ENCODE measurements at regions not wholly inside any gene's neighbourhood (a gene's known extent, or its start where the extent isn't known, plus 50 kb on each side); places are given as distances from the start of the nearest gene placed in this dataset.

DNA sequence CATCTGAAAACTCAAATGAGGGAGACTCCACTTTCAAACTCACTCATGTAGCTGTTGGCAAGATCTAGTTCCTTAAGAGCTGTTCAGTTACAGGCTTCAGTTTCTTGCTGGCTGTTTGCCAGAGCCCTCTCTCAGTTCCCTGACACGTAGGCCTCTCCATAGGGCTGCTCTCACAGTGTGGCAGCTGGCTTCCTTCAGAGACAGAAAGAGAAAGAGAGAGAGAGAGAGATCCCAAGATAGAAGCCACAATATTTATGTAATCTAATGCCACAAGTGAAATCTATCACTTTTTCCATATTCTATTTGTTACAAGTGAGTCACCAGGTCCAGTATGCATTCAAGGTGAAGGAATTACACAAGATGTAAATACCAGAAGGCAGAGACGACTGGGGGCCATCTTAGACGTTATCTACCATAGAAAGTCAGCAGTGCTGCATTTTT, 168.8 kb downstream of the RCN1 start:
- Histone ChIP-seq H3F3A (replicated peaks; ENCODE audit: insufficient read depth) (no peaks in the 10 kb centered on the region), H3K27me3 (ENCODE audit: insufficient read depth) (peaks cover 19% of the 10 kb centered on the region; the same call in 1 of the 2 replicates), H3K9ac (no peak overlapping the region), H3K36me3 (replicated peaks in 1 of 2; ENCODE audit: control insufficient read depth in 1 of 2, insufficient read depth in 2 of 2, low read length in 1 of 2) (no peaks in the 10 kb centered on the region), H3K4me3 (ENCODE audit: low read depth in 2 of 2, low read length in 1 of 2) (no peak overlapping the region), H3K27ac (ENCODE audit: low read depth in 2 of 2, low read length in 1 of 2) (no peak overlapping the region), H4K20me1 (ENCODE audit: insufficient read depth) (no peaks in the 10 kb centered on the region), H3K4me1 (ENCODE audit: control insufficient read depth in 1 of 2, insufficient read depth in 2 of 2, low read depth in 1 of 2, low read length in 1 of 2) (peaks cover 3 to 7% of the 10 kb centered on the region in 2 experiments; a peak in 2 of 4 replicates), H3K9me2 (no peaks in the 10 kb centered on the region), H3K79me2 (ENCODE audit: insufficient read depth) (no peaks in the 10 kb centered on the region), H3K4me2 (no peak overlapping the region), H2AFZ (ENCODE audit: low read depth) (no peak overlapping the region), H3K9me3 (no peaks in the 10 kb centered on the region)
- WGBS (ENCODE audit: low lambda C conversion rate): 0% methylated on average over 3 of the region's 3 CpGs
- POLR2A ChIA-PET: no interaction called here
- CTCF ChIA-PET: no interaction called here
- no peak for DNase-seq
- TF ChIP-seq TEAD4 (IDR thresholded peaks at IDR 0.05; ENCODE audit: borderline replicate concordance, insufficient read depth) (no peak), GABPA (IDR thresholded peaks at IDR 0.05; ENCODE audit: low read depth) (no peak), NFIC (IDR thresholded peaks at IDR 0.05; ENCODE audit: borderline replicate concordance) (no peak), USF2 (IDR thresholded peaks at IDR 0.05; ENCODE audit: borderline replicate concordance, low read depth, low read length) (no peak), EZH2phosphoT487 (IDR thresholded peaks at IDR 0.05; ENCODE audit: borderline replicate concordance, low read depth) (no peak), ELF1 (IDR thresholded peaks at IDR 0.05) (no peak), YY1 (IDR thresholded peaks at IDR 0.05; ENCODE audit: low read depth) (no peak), ZBTB33 (IDR thresholded peaks at IDR 0.05; ENCODE audit: borderline replicate concordance, low read depth) (no peak), CHD2 (IDR thresholded peaks at IDR 0.05; ENCODE audit: low read length, partially characterized antibody) (no peak), SMC3 (IDR thresholded peaks at IDR 0.05; ENCODE audit: low read depth, low read length) (no peak), RAD21 (IDR thresholded peaks at IDR 0.05; ENCODE audit: low read length) (no peak), GATA2 (CRISPR knock-in tag; IDR thresholded peaks at IDR 0.05) (no peak), NRF1 (IDR thresholded peaks at IDR 0.05; ENCODE audit: low read depth, low read length) (no peak), IRF3 (IDR thresholded peaks at IDR 0.05; ENCODE audit: low read depth, low read length) (no peak), EP300 (IDR thresholded peaks at IDR 0.05; ENCODE audit: borderline replicate concordance in 1 of 2, low read depth in 1 of 2, low read length in 1 of 2) (no peak)
